ENCODE measurements at regions not wholly inside any gene's neighbourhood (a gene's known extent, or its start where the extent isn't known, plus 50 kb on each side); places are given as distances from the start of the nearest gene placed in this dataset.

GRCh38 chr2:224650815-224651439, 65.2 kb downstream of the CCDC195 start:
- peak; percentile 91 for TF ChIP-seq CTCF (IDR thresholded peaks at IDR 0.05)
- TF ChIP-seq EZH2phosphoT487 (IDR thresholded peaks at IDR 0.05; ENCODE audit: borderline replicate concordance, low read depth), result no peak
- TF ChIP-seq POLR2AphosphoS5 (IDR thresholded peaks at IDR 0.05; ENCODE audit: low read depth, low read length), result no peak
